Adrenal gland (tissue), 9 donors: ENCODE measurements at regions not wholly inside any gene's neighbourhood (a gene's known extent, or its start where the extent isn't known, plus 50 kb on each side); places are given as distances from the start of the nearest gene placed in this dataset.
"Not testable (repeated sequence)": the region's sequence is repeated elsewhere in the genome, so short reads cannot be mapped to it uniquely, and the experiment has no call there.

Source experiments
- DNase-seq, 7 donors: peaks; one replicate each; pipeline ENCODE4 v3.0.0-alpha.2; 2019 to 2020
- H3K27ac ChIP-seq, 5 donors: fragments of 200-600 bp; sonication (generic) in 4 of 5; 1 replicate in 3 of 5; 2 replicates in 2 of 5; pipeline versions ENCODE4 v1.5.1 to v1.8.0; 2016 to 2020; ENCODE audit warnings: mild to moderate bottlenecking in 1 of 5
- H3K27me3 ChIP-seq: fragments of 200-600 bp; 2 replicates; pipeline ENCODE4 v1.8.0; 2021
- H3K36me3 ChIP-seq, 2 donors: fragments of 200-600 bp; replicated peaks in 1 of 2; 1 replicate in 1 of 2; 2 replicates in 1 of 2; pipeline versions ENCODE4 v1.5.1 to v1.8.0; 2018 to 2022
- H3K4me1 ChIP-seq, 2 donors: fragments of 200-600 bp; replicated peaks in 1 of 2; 1 replicate in 1 of 2; 2 replicates in 1 of 2; pipeline versions ENCODE4 v1.5.1 to v1.8.0; 2018 to 2021
- H3K4me3 ChIP-seq, 4 donors: fragments of 200-600 bp; sonication (generic) in 3 of 4; one replicate each; pipeline ENCODE4 v1.5.1; 2016 to 2018
- H3K9me3 ChIP-seq, 3 donors: fragments of 200-600 bp; sonication (generic) in 1 of 3; replicated peaks in 1 of 3; 1 replicate in 2 of 3; 2 replicates in 1 of 3; pipeline versions ENCODE4 v1.5.1 to v1.8.0; 2016 to 2021
- POLR2A ChIP-seq, 2 donors: fragments of 450-650 bp; IDR thresholded peaks; one replicate each; pipeline ENCODE4 v1.6.1; 2017; ENCODE audit warnings: antibody characterized with exemption in 2 of 2, mild to moderate bottlenecking in 2 of 2, moderate library complexity in 1 of 2
- WGBS, 4 donors: extraction: QIAGEN DNeasy Blood & Tissue Kit in 2 of 4; methylation state at CpG; one replicate each; pipeline versions ENCODE4 v1.1.5 to v1.1.7; 2013 to 2017; 5-methylcytosine and 5-hydroxymethylcytosine counted together
- intact Hi-C, 2 donors: fragments of 100-400 bp; cut with DNase I; formaldehyde crosslinking; loops; one replicate each; pipeline versions ENCODE4 v1.14.1 to v1.15.0; 2022 to 2023
- TF ChIP-seq, protein P1 (sequence below), 6 experiments: fragments of 450-650 bp in 4 of 6; fragments of 200-600 bp in 2 of 6; sonication (generic) in 1 of 6; IDR thresholded peaks; 1 replicate in 5 of 6; 2 replicates in 1 of 6; pipeline versions ENCODE4 v1.5.1 to v1.8.0; 2016 to 2021; ENCODE audit warnings: antibody characterized with exemption in 6 of 6, mild to moderate bottlenecking in 2 of 6, moderate library complexity in 1 of 6
- donor health status: healthy with polysubstance abuse.
- donor health status: Bipolar disorder and iron deficiency.
- donor health status: DM: yes; HTN: yes; CAD: no.
- donor health status: DM: no; HTN: no; CAD: no.
- donor health status: DM: no; HTN: no; CAD: no.

- H3K4me3 ChIP-seq = no peak overlapping the region
- no peaks in the 10 kb centered on the region for H3K27me3 ChIP-seq
- TF ChIP-seq POLR2A (IDR thresholded peaks at IDR 0.05) = no peak
- TF ChIP-seq, protein P1, sequence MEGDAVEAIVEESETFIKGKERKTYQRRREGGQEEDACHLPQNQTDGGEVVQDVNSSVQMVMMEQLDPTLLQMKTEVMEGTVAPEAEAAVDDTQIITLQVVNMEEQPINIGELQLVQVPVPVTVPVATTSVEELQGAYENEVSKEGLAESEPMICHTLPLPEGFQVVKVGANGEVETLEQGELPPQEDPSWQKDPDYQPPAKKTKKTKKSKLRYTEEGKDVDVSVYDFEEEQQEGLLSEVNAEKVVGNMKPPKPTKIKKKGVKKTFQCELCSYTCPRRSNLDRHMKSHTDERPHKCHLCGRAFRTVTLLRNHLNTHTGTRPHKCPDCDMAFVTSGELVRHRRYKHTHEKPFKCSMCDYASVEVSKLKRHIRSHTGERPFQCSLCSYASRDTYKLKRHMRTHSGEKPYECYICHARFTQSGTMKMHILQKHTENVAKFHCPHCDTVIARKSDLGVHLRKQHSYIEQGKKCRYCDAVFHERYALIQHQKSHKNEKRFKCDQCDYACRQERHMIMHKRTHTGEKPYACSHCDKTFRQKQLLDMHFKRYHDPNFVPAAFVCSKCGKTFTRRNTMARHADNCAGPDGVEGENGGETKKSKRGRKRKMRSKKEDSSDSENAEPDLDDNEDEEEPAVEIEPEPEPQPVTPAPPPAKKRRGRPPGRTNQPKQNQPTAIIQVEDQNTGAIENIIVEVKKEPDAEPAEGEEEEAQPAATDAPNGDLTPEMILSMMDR (IDR thresholded peaks at IDR 0.05) = no peak
- 22 to 54% (median 47%) methylated on average over 1 of the region's 1 CpG for WGBS, 4 donors
- H3K27ac ChIP-seq = no peak overlapping the region
- no peak for DNase-seq
- intact Hi-C loops = no loop called here
- no peaks in the 10 kb centered on the region for H3K4me1 ChIP-seq
- no peaks in the 10 kb centered on the region for H3K36me3 ChIP-seq
- no peaks in the 10 kb centered on the region for H3K9me3 ChIP-seq
Observed at GRCh38 chr11:44437122-44437521, 127.2 kb upstream of the ALX4 start.

GRCh38 chr11:44442893-44443673 lies 122.4 kb upstream of the CD82 start:
- H3K9me3 ChIP-seq, H3K36me3 ChIP-seq, DNase-seq, intact Hi-C loops, H3K4me3 ChIP-seq, H3K27me3 ChIP-seq, H3K4me1 ChIP-seq, H3K27ac ChIP-seq: not testable (repeated sequence)
- whole genome bisulfite sequencing, 4 donors = 86 to 91% (median 89%) methylated on average over 4 of the region's 4 CpGs

DNA sequence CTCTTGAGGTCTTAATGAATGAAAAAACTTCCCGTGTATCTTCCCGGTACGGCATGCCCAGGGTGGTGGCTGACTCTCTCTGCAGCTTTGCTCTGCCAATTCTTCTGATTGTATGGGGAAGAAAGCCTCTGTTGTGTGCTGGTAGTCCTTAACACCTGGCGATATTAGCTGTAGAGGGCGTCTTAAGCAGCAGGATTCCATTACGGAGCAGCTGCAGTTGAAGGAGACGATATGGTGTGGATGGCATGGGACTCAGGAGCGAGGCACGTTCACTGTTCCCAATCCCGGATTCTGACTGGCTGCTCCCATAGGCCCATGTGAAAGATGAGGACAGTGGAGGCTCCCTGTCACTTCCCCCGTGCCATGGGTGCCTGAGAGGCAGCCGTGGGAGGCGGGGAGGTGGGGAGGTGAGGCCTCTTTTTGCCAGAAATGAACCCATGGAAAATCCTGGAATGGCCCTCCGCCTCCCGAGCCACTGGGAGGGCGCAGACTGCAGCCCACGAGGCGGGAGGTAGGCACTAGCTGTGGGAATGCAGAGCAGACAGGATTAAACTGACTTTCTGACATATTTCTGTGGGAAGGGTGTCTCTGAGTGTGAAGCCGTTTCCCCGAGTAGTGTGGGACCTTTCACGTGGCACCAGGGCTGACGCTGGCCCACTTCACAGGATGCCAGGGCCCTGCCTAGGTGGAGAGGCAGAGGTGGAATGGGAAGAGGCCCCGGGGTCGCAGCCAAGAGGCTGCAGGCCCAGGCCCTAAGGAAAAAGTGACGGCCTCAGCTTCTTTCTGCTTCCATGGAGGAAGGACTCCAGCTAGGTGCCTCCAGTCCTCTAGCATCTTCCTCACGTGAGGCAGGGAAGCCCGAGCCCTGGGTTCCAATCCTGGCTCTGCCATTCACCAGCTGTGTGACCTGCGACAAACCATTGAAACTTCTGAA lies 121.4 kb upstream of the CD82 start:
- no peaks in the 10 kb centered on the region for H3K9me3 ChIP-seq
- no peaks in the 10 kb centered on the region for H3K4me1 ChIP-seq
- H3K36me3 ChIP-seq = no peaks in the 10 kb centered on the region
- intact Hi-C loops = no loop called here
- DNase-seq = no peak
- TF ChIP-seq, protein P1 (IDR thresholded peaks at IDR 0.05) = no peak
- H3K4me3 ChIP-seq = no peak overlapping the region
- no peaks in the 10 kb centered on the region for H3K27me3 ChIP-seq
- H3K27ac ChIP-seq = no peak overlapping the region
- WGBS, 4 donors = 75 to 85% (median 81%) methylated on average over 14 to 28 of the region's 28 CpGs

DNA sequence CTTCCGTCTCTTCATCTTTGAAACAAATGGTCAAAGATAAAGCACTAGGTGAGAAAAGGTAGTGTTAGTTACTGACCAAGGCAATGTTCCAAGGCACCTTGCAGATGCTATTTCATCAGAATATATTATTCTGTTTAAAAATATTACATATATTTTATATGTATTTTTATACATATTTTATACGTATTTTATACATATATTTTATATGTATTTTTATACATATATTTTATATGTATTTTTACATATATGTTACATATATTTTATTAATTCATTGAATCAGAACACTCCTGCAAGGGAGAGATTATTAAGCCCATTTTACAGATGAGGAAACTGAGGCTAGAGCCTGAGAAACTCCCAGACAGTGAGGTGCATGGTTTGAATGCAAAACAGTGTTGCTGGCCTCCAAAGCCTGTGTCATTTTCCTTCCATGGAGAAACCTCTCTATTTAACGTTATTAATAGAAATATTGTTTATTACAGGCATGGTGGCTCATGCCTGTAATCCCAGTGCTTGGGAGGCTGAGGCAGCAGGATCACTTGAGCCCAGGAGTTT lies 120.6 kb upstream of the CD82 start:
- WGBS, 4 donors = 48 to 67% (median 61%) methylated on average over 3 of the region's 3 CpGs
- DNase-seq = no peak
- no peak for TF ChIP-seq POLR2A (IDR thresholded peaks at IDR 0.05)
- TF ChIP-seq, protein P1 (IDR thresholded peaks at IDR 0.05) = no peak
- intact Hi-C loops = no loop called here
- Histone ChIP-seq H3K27me3 (no peaks in the 10 kb centered on the region), H3K27ac (no peak overlapping the region), H3K9me3 (no peaks in the 10 kb centered on the region), H3K4me1 (no peaks in the 10 kb centered on the region), H3K36me3 (no peaks in the 10 kb centered on the region), H3K4me3 (no peak overlapping the region)
